Osteoblast (primary cell): ENCODE measurements at regions not wholly inside any gene's neighbourhood (a gene's known extent, or its start where the extent isn't known, plus 50 kb on each side); places are given as distances from the start of the nearest gene placed in this dataset.

Experiments used
- DNase-seq: peaks from one replicate; pipeline ENCODE4 v3.0.0; 2011; ENCODE audit warnings: low spot score, mixed read lengths; ENCODE audit not compliant: insufficient read length; ENCODE audit errors: missing footprints
- H2AFZ ChIP-seq: 2 replicates; pipeline ENCODE4 v1.6.0; 2011; ENCODE audit warnings: mild to moderate bottlenecking, low read length
- H3K27ac ChIP-seq: 2 replicates; pipeline ENCODE4 v1.5.1; 2011; ENCODE audit warnings: mild to moderate bottlenecking, low read depth, low read length, moderate library complexity
- H3K27me3 ChIP-seq: 2 replicates; pipeline ENCODE4 v1.6.0; 2012; ENCODE audit warnings: mild to moderate bottlenecking, control low read depth, inconsistent platforms, low read length, moderate library complexity; ENCODE audit not compliant: insufficient read depth
- H3K36me3 ChIP-seq: 2 replicates; pipeline ENCODE4 v1.5.1; 2011; ENCODE audit warnings: mild to moderate bottlenecking, low read length, control low read depth, moderate library complexity; ENCODE audit not compliant: insufficient read depth
- H3K4me1 ChIP-seq: 2 replicates; pipeline ENCODE4 v1.5.1; 2011; ENCODE audit warnings: mild to moderate bottlenecking, low read length, control low read depth, moderate library complexity; ENCODE audit not compliant: insufficient read depth
- H3K4me2 ChIP-seq: 2 replicates; pipeline ENCODE4 v1.6.0; 2011; ENCODE audit warnings: mild to moderate bottlenecking, low read length; ENCODE audit not compliant: insufficient read depth
- H3K4me3 ChIP-seq: fragments of 200-600 bp; sonication (generic); 3 replicates; pipeline ENCODE4 v1.5.1; 2012; ENCODE audit warnings: mild to moderate bottlenecking, low read length, inconsistent platforms; ENCODE audit not compliant: insufficient read depth
- H3K79me2 ChIP-seq: 2 replicates; pipeline ENCODE4 v1.6.0; 2012; ENCODE audit warnings: mild to moderate bottlenecking, low read length, control low read depth, inconsistent platforms; ENCODE audit not compliant: insufficient read depth
- H3K9me3 ChIP-seq: 2 replicates; pipeline ENCODE4 v1.5.1; 2011; ENCODE audit warnings: low read depth, low read length, control low read depth
- H4K20me1 ChIP-seq: 2 replicates; pipeline ENCODE4 v1.6.0; 2012; ENCODE audit warnings: mild to moderate bottlenecking, low read length, control low read depth; ENCODE audit not compliant: insufficient read depth
- CTCF ChIP-seq: IDR thresholded peaks from 2 replicates; pipeline ENCODE4 v1.5.1; 2011; ENCODE audit warnings: mild to moderate bottlenecking, low read depth, low read length, moderate library complexity; ENCODE audit errors: extremely low read depth

DNA sequence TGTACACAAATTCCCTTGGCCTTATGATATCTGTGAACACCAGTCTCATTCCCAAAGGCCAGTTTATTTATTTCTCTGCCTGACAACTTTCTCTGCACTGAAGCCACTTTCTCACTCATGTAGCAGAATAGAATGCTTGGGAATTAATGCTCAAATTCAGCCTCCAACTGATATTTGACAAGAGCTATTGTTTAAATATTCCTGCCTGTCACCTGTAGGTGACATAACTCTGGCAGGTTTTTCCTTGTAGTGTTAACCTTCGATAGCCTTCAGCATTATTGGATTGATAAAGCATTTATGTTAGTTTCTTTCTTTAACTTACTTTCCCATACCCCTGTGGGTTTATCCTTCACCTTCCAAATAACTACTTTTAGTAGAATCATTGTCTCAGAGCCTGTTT, 1183.2 kb upstream of the ADGRB3 start:
- H3K9me3 ChIP-seq, result peaks cover 2% of the 10 kb centered on the region
- H4K20me1 ChIP-seq, result no peaks in the 10 kb centered on the region
- no peak for DNase-seq
- H3K4me3 ChIP-seq, result no peak overlapping the region
- H3K79me2 ChIP-seq, result no peaks in the 10 kb centered on the region
- H3K4me1 ChIP-seq, result no peaks in the 10 kb centered on the region
- H3K36me3 ChIP-seq, result no peaks in the 10 kb centered on the region
- no peak overlapping the region for H2AFZ ChIP-seq
- no peaks in the 10 kb centered on the region for H3K27me3 ChIP-seq
- H3K27ac ChIP-seq, result no peak overlapping the region
- TF ChIP-seq CTCF, result no peak
- H3K4me2 ChIP-seq, result no peak overlapping the region

- H3K27ac ChIP-seq, result no peak overlapping the region
- H2AFZ ChIP-seq, result no peak overlapping the region
- H3K4me3 ChIP-seq, result no peak overlapping the region
- H3K4me1 ChIP-seq, result no peaks in the 10 kb centered on the region
- DNase-seq, result no peak
- no peaks in the 10 kb centered on the region for H3K36me3 ChIP-seq
- H3K79me2 ChIP-seq, result no peaks in the 10 kb centered on the region
- no peaks in the 10 kb centered on the region for H4K20me1 ChIP-seq
- H3K27me3 ChIP-seq, result no peaks in the 10 kb centered on the region
- TF ChIP-seq CTCF, result no peak
- H3K9me3 ChIP-seq, result no peaks in the 10 kb centered on the region
- no peak overlapping the region for H3K4me2 ChIP-seq
Observed at GRCh38 chr6:67450641-67451040, 1184.4 kb upstream of the ADGRB3 start.

GRCh38 chr6:67449602-67450001, 1185.5 kb upstream of the ADGRB3 start:
- H3K9me3 ChIP-seq, result no peaks in the 10 kb centered on the region
- H2AFZ ChIP-seq, result no peak overlapping the region
- H3K4me2 ChIP-seq, result no peak overlapping the region
- no peak overlapping the region for H3K4me3 ChIP-seq
- TF ChIP-seq CTCF, result no peak
- H3K27ac ChIP-seq, result no peak overlapping the region
- no peaks in the 10 kb centered on the region for H3K79me2 ChIP-seq
- no peaks in the 10 kb centered on the region for H3K36me3 ChIP-seq
- no peaks in the 10 kb centered on the region for H3K27me3 ChIP-seq
- no peak for DNase-seq
- no peaks in the 10 kb centered on the region for H4K20me1 ChIP-seq
- H3K4me1 ChIP-seq, result no peaks in the 10 kb centered on the region

- Histone ChIP-seq H3K79me2 (no peaks in the 10 kb centered on the region), H3K27me3 (no peaks in the 10 kb centered on the region), H3K4me2 (no peak overlapping the region), H3K4me1 (no peaks in the 10 kb centered on the region), H4K20me1 (no peaks in the 10 kb centered on the region), H3K9me3 (no peaks in the 10 kb centered on the region), H2AFZ (no peak overlapping the region), H3K36me3 (no peaks in the 10 kb centered on the region), H3K4me3 (no peak overlapping the region), H3K27ac (no peak overlapping the region)
- TF ChIP-seq CTCF, result no peak
- no peak for DNase-seq
Observed at GRCh38 chr6:67433124-67433523, 1202.0 kb upstream of the ADGRB3 start.
